GM12872 (cell line): ENCODE measurements at regions not wholly inside any gene's neighbourhood (a gene's known extent, or its start where the extent isn't known, plus 50 kb on each side); places are given as distances from the start of the nearest gene placed in this dataset.

ENCODE experiments used
- CTCF ChIP-seq: IDR thresholded peaks from 3 replicates; pipeline ENCODE4 v1.5.1; 2011; ENCODE audit warnings: low read depth, mild to moderate bottlenecking, low read length, moderate library complexity; ENCODE audit not compliant: insufficient read depth

- TF ChIP-seq CTCF = no peak
Observed at GRCh38 chr11:19530505-19530904, 182.1 kb upstream of the NAV2 start.

GRCh38 chr11:19526119-19526518 lies 186.5 kb upstream of the NAV2 start:
- no peak for TF ChIP-seq CTCF

GRCh38 chr11:19525714-19526113 lies 186.9 kb upstream of the NAV2 start:
- TF ChIP-seq CTCF = no peak

GRCh38 chr11:19525276-19525675 lies 187.4 kb upstream of the NAV2 start:
- TF ChIP-seq CTCF = no peak

- TF ChIP-seq CTCF = no peak
Observed at GRCh38 chr11:19524171-19524671, 188.4 kb upstream of the NAV2 start.

- no peak for TF ChIP-seq CTCF
Observed at GRCh38 chr11:19520681-19521080, 192.0 kb upstream of the NAV2 start.

GRCh38 chr11:19519912-19520641 lies 192.6 kb upstream of the NAV2 start:
- no peak for TF ChIP-seq CTCF

- 0 out of 3 replicates have a peak, but pooled peaks have one; percentile 23 for TF ChIP-seq CTCF
Observed at GRCh38 chr11:19519353-19519752, 193.3 kb upstream of the NAV2 start.
